IPS-NIHi7 (cell line): ENCODE measurements at regions not wholly inside any gene's neighbourhood (a gene's known extent, or its start where the extent isn't known, plus 50 kb on each side); places are given as distances from the start of the nearest gene placed in this dataset.
"Not testable (repeated sequence)": the region's sequence is repeated elsewhere in the genome, so short reads cannot be mapped to it uniquely, and the experiment has no call there.

Experiments
- DNase-seq: peaks from one replicate; pipeline ENCODE4 v3.0.0; 2012; ENCODE audit warnings: mixed read lengths; ENCODE audit errors: extremely low spot score

GRCh38 chr7:67470256-67470751 lies 473.7 kb downstream of the TYW1 start:
- no peak for DNase-seq

- no peak for DNase-seq
Observed at GRCh38 chr7:67475293-67475692, 478.7 kb downstream of the TYW1 start.

- DNase-seq: no peak
Observed at GRCh38 chr7:67478066-67478465, 481.4 kb downstream of the TYW1 start.

GRCh38 chr7:67484244-67484751 lies 487.7 kb downstream of the TYW1 start:
- peak; percentile 88 for DNase-seq

- DNase-seq: no peak
Observed at GRCh38 chr7:67486401-67486800, 489.8 kb downstream of the TYW1 start.

DNA sequence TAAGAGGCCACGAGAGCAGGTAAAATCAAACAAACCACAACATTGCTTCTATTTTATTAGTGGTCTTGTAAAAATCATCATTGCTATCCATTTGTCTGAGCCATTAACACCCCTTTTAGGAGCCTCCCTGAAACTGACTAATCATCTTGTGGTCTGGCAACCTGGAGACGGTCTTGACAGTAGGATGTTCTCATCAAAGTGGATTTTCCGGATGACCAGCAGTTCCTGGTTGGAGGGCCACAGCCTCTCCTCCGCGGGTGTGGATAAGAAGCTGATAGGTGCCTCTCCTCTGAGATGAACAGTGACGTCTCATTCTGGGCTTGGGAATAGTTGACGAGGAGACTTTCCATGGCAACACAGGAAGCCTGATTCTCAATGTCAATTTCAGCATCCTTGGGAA lies 490.7 kb downstream of the TYW1 start:
- DNase-seq: no peak

DNA sequence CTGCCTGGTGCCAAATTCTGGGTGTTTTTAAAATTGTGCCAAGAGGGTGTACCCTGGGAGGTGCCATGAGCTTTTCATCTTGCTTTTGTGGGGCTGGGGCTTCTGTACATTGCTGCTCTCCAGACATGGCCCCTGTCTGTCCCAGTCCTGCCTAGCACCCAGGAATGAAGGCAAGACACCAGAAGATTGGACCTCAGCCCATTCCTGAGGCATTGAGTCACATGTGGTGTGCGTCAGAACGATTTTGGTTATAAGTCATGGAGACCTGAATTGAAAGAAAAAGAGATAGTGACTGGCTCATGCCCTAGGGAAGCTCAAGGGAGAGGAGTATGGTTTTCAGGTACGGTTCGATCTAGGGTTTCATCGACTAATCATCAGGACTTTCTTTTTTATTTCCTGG lies 493.2 kb downstream of the TYW1 start:
- no peak for DNase-seq

DNA sequence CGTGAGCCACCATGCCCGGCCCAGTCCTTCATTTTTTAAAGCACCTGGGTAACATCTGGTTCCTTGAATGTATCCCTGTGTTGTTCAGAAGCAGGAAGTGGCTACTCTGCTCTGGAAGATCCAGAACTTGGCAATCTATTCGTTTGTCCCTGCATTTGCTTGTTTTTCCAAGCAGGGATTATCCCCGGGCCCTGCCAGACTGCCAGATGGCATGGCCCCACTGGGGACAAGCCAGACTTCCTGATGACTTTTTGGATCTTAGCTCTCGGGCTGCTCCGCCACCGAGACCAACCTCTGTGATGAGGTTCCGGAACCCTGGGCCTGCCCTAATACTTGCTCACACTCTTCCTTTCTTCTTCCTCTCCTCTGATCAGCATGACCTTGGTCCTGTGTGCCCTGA lies 496.7 kb downstream of the TYW1 start:
- no peak for DNase-seq

GRCh38 chr7:67496589-67496988 lies 500.0 kb downstream of the TYW1 start:
- DNase-seq: no peak

DNA sequence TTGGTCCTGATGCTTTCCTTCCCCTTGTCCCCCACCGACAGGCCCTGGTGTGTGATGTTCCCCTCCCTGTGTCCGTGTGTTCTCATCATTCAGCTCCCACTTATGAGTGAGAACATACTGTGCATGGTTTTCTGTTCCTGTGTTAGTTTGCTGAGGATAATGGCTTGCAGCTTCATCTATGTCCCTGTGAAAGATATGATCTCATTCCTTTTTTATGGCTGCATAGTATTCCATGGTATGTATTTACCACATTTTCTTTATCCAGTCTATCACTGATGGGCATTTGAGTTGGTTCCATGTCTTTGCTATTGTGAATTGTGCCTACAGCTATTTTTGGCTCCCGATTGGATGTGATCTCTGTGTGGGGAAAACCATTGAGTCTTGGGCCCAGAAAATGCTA lies 501.3 kb downstream of the TYW1 start:
- not testable (repeated sequence) for DNase-seq

DNA sequence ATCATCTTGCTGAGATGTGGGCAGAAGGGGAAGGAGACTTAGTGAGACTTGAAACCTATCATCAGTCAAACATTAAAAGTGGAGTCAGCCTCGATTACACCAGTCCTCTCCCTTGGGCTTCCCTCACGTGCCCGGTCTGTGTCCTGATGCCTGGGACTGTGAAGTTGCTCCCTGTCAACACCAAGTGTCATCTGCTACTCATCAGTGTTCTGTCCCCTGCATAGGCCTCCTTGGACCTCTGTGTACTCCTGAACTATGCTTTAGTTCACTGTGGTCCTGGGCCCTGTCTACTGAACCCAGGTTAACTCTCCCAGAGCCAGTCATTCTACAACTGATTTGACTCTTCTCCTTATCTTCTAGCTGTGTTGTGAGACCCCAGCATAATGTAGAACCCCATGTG lies 506.3 kb downstream of the TYW1 start:
- no peak for DNase-seq

DNA sequence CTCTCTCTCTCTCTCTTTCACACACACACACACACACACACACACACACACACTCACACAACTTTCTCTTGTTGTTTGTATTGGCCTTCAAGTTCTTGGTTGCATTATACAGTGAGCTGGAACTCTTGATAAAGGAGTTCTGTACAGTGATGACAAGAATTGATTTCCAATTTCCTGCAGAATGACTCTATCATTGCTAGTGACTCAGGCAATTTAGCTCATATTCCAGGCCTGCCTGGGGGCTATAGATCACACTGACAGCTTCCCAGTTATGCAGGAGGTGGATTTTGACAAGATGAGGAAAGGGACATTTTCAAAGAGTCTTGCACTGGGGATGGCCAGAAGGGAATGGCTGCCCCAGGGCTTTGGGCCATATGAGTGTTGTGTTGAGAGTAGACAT lies 508.8 kb downstream of the TYW1 start:
- DNase-seq: no peak

DNA sequence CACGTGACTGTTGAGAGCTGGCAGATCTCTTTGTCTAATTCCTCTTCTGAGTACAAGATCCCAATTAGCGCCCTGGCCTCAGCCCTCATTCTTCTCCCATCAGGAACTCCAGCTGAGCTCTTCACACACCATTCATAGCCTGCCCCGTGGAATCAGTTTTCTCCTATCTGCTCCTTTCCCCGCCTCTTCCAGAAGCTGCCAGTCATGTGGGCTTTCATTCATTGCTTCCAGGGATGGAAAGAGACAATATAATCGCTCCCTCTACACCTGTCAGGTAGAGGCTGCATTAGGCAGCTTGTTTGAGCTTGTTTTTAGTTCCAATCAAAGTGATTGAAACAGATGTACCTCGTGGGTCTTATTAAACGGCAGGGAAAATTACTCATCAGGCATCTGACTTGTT lies 515.8 kb downstream of the TYW1 start:
- DNase-seq: peak; percentile 30

DNA sequence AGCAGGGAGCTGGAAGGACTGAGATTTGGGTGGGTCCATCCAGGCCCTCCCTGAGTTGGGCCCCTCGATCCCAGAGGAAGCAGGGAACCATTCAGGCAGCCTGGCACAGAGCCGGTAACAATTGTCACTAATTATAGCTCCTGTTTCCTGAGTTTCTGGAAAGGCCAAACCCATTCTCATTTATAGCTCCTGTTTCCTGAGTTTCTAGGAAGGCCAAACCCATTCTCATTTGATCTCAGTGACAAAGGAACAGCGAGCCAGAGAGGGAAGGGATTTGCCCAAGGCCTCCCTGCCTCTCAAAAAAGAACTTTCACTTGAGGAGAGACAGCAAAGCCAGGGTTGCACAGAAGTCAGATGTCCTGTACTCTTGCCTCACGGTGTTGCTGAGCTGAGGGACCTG lies 521.9 kb downstream of the TYW1 start:
- no peak for DNase-seq

GRCh38 chr7:67519171-67519570 lies 522.5 kb downstream of the TYW1 start:
- no peak for DNase-seq

GRCh38 chr7:67522504-67522903 lies 525.9 kb downstream of the TYW1 start:
- DNase-seq: no peak

GRCh38 chr7:67523713-67524112 lies 527.1 kb downstream of the TYW1 start:
- DNase-seq: no peak

DNA sequence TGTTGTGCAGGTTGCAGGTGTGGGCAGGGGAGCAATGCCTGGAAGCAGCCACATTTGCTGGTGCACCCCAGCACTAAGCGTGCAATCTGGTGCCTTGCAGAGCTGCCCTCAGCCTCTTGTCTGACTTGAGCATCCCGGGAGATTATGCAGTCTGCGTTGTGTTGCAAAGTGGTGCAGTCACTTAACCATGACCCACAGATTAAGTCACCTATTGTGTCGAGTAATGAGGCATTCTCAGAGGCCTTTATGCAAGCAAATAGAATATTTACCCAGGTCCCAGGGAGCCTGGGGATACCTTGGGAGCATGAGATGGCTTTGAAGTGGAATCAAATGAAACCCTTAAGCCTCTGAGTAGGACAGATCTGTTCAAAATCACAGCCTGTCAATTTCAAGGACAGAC lies 529.0 kb downstream of the TYW1 start:
- DNase-seq: peak; percentile 50

GRCh38 chr7:67535241-67535989 lies 538.8 kb downstream of the TYW1 start:
- DNase-seq: no peak

- DNase-seq: no peak
Observed at GRCh38 chr7:67542916-67543315, 546.3 kb downstream of the TYW1 start.

DNA sequence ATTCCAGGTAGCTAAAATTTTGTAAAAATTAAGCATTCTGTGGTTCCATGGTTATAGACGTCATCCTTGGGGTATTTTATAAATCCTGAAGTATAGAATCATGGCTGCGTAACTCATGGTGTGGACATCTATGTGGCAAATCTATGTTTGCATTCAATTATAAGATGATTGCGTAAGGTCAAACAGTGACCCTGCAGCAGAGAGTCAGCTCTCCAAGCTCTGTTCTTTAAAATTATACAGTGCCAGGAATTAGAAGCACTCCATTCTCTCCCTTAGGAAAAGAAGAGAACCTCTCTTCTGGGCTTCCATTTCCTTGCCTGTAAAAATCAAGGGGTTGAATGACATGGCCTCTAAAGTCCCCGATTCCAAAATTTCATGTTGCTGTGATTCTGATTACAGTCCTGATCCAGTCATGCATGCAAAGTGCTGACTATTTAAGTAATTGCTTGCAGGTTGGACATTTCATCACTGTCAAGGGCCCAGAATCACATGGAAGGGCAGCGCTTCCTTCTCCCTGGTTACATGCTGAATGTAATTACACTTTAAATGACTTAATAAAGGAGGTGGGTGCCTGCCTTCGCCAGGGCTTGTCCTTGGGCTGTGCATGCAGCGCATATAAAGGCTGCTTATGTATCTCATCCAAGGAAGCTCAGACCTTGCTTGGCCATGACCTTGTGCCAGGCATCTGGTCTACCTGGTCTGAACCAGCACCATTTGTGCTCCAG lies 550.7 kb downstream of the TYW1 start:
- no peak for DNase-seq

- DNase-seq: no peak
Observed at GRCh38 chr7:67549126-67549525, 552.5 kb downstream of the TYW1 start.

- DNase-seq: no peak
Observed at GRCh38 chr7:67550801-67551436, 554.3 kb downstream of the TYW1 start.
